Keratinocyte (primary cell): ENCODE measurements at regions not wholly inside any gene's neighbourhood (a gene's known extent, or its start where the extent isn't known, plus 50 kb on each side); places are given as distances from the start of the nearest gene placed in this dataset.

ENCODE experiments used
- CTCF ChIP-seq, 3 experiments: IDR thresholded peaks in 1 of 3; conservative IDR thresholded peaks in 1 of 3; optimal IDR thresholded peaks in 1 of 3; 2 replicates in 2 of 3; 3 replicates in 1 of 3; pipeline versions ENCODE3 to v1.5.1; 2011; ENCODE audit warnings: low read length in 3 of 3, mild to moderate bottlenecking in 3 of 3, moderate library complexity in 2 of 3, control low read depth in 1 of 3, inconsistent platforms in 1 of 3; ENCODE audit not compliant: insufficient read depth in 2 of 3; ENCODE audit errors: extremely low read depth in 1 of 3
- EZH2 ChIP-seq: IDR thresholded peaks from one replicate; pipeline ENCODE4 v1.6.1; 2012; ENCODE audit warnings: inconsistent platforms, mild to moderate bottlenecking, low read length, moderate library complexity

- TF ChIP-seq CTCF (optimal IDR thresholded peaks at IDR 0.05 in 1 of 3, IDR thresholded peaks at IDR 0.05 in 1 of 3, conservative IDR thresholded peaks at IDR 0.05 in 1 of 3; ENCODE audit: extremely low read depth in 1 of 3, insufficient read depth in 2 of 3, low read length in 3 of 3), result peak in 1 of 3 experiments; percentile 17
- no peak for TF ChIP-seq EZH2
Measured at GRCh38 chr5:21663082-21663481, 1190.1 kb downstream of the CDH12 start.
